ENCODE measurements at regions not wholly inside any gene's neighbourhood (a gene's known extent, or its start where the extent isn't known, plus 50 kb on each side); places are given as distances from the start of the nearest gene placed in this dataset.

DNA sequence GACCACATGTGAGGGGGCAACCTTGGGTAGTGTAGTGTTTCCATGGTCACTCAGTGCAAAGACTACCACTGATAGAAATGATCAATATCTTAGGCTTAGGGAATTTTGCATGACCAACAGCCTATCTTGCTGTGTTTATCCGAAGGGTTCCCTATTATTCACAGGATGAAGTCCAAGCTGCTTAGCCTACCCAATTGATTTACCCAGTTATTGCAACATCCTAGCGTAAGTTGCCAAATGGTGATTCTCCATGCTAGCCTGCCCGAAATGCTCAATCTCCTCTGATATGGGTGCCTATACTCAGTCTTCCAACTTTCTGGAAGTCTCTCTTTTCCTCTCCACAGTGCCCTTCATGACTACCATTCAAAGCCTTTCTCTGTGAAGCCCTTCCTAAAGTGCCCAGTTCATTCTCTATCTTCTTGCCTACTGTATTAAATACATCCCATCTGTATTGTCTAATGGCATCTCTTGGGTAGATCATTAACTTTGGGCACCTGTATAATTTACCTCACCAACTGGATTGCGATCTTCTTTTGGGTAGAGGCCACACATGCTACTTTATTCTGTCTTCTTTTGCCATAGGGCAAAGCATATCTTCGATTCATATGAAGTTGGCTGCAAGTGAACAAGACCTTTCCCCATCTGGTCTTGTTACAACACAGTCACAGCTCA is 240.5 kb downstream of the CLIC5 start:
- TF ChIP-seq EZH2 (IDR thresholded peaks at IDR 0.05; ENCODE audit: low read length): no peak
- TF ChIP-seq, protein P1, sequence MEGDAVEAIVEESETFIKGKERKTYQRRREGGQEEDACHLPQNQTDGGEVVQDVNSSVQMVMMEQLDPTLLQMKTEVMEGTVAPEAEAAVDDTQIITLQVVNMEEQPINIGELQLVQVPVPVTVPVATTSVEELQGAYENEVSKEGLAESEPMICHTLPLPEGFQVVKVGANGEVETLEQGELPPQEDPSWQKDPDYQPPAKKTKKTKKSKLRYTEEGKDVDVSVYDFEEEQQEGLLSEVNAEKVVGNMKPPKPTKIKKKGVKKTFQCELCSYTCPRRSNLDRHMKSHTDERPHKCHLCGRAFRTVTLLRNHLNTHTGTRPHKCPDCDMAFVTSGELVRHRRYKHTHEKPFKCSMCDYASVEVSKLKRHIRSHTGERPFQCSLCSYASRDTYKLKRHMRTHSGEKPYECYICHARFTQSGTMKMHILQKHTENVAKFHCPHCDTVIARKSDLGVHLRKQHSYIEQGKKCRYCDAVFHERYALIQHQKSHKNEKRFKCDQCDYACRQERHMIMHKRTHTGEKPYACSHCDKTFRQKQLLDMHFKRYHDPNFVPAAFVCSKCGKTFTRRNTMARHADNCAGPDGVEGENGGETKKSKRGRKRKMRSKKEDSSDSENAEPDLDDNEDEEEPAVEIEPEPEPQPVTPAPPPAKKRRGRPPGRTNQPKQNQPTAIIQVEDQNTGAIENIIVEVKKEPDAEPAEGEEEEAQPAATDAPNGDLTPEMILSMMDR (optimal IDR thresholded peaks at IDR 0.05 in 1 of 3, IDR thresholded peaks at IDR 0.05 in 1 of 3, conservative IDR thresholded peaks at IDR 0.05 in 1 of 3; ENCODE audit: extremely low read depth in 1 of 3, insufficient read depth in 2 of 3, low read length in 3 of 3): no peak
- H3K4me3 ChIP-seq (ENCODE audit: control insufficient read depth in 2 of 3, extremely low read depth in 1 of 3, insufficient read depth in 2 of 3, low read depth in 1 of 3, low read length in 3 of 3): no peak overlapping the region
- H2AFZ ChIP-seq (ENCODE audit: control insufficient read depth, low read length): no peak overlapping the region
- H3K79me2 ChIP-seq (ENCODE audit: control insufficient read depth, insufficient read depth, low read length): no peaks in the 10 kb centered on the region
- no peak overlapping the region for H3K4me2 ChIP-seq (ENCODE audit: control insufficient read depth, extremely low read depth, insufficient read depth, low read depth, low read length)
- dilution Hi-C loops (cut with MboI; ENCODE audit: extremely low pct_ligation_motif_present, low sequenced_read_pairs): no loop called here
- H3K36me3 ChIP-seq (ENCODE audit: control insufficient read depth in 2 of 2, extremely low read depth in 1 of 2, insufficient read depth in 2 of 2, low read length in 2 of 2): no peaks in the 10 kb centered on the region
- DNase-seq (ENCODE audit: low read depth, low spot score) (no peak), FAIRE-seq (no peak)
- H3K4me1 ChIP-seq (ENCODE audit: control insufficient read depth, extremely low read depth, insufficient read depth, low read length): no peaks in the 10 kb centered on the region
- no peaks in the 10 kb centered on the region for H4K20me1 ChIP-seq (ENCODE audit: control insufficient read depth, extremely low read depth, insufficient read depth, low read length)
- no peak overlapping the region for H3K27ac ChIP-seq (ENCODE audit: control insufficient read depth, insufficient read depth, low read length)
- no peaks in the 10 kb centered on the region for H3K9me3 ChIP-seq (ENCODE audit: control insufficient read depth, low read depth, low read length)
- no peaks in the 10 kb centered on the region for H3K27me3 ChIP-seq (ENCODE audit: control insufficient read depth, extremely low read depth, insufficient read depth, low read length)
- no peak overlapping the region for H3K9ac ChIP-seq (ENCODE audit: control insufficient read depth, extremely low read depth, insufficient read depth, low read length)
- no peaks in the 10 kb centered on the region for H3K9me1 ChIP-seq (ENCODE audit: control insufficient read depth, extremely low read depth, insufficient read depth, low read length)

DNA sequence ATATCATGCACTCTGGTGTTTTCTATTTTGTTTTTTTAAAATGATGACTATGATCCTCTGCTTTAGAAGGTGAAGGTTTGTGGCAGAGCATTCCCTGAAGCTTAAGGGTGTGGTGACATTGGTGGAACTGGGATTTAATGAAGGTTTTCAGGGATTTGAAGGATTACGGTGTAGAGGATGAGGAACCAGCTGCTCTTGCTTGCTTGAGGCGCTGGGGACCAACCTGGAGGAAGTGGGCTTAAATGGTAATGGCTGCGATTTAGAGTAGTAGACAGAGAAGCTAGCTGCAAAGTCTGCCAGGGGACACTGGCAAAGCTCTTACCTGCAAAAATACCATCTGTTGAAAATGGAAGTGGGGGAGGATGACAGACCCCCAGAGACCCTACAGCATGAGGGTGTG is 241.8 kb downstream of the CLIC5 start:
- Histone ChIP-seq H3K4me3 (ENCODE audit: control insufficient read depth in 2 of 3, extremely low read depth in 1 of 3, insufficient read depth in 2 of 3, low read depth in 1 of 3, low read length in 3 of 3) (no peak overlapping the region), H3K79me2 (ENCODE audit: control insufficient read depth, insufficient read depth, low read length) (no peaks in the 10 kb centered on the region), H3K27ac (ENCODE audit: control insufficient read depth, insufficient read depth, low read length) (no peak overlapping the region), H3K9me3 (ENCODE audit: control insufficient read depth, low read depth, low read length) (no peaks in the 10 kb centered on the region), H3K9me1 (ENCODE audit: control insufficient read depth, extremely low read depth, insufficient read depth, low read length) (no peaks in the 10 kb centered on the region), H3K27me3 (ENCODE audit: control insufficient read depth, extremely low read depth, insufficient read depth, low read length) (no peaks in the 10 kb centered on the region), H4K20me1 (ENCODE audit: control insufficient read depth, extremely low read depth, insufficient read depth, low read length) (no peaks in the 10 kb centered on the region), H3K4me1 (ENCODE audit: control insufficient read depth, extremely low read depth, insufficient read depth, low read length) (no peaks in the 10 kb centered on the region), H3K9ac (ENCODE audit: control insufficient read depth, extremely low read depth, insufficient read depth, low read length) (no peak overlapping the region), H2AFZ (ENCODE audit: control insufficient read depth, low read length) (no peak overlapping the region), H3K4me2 (ENCODE audit: control insufficient read depth, extremely low read depth, insufficient read depth, low read depth, low read length) (no peak overlapping the region), H3K36me3 (ENCODE audit: control insufficient read depth in 2 of 2, extremely low read depth in 1 of 2, insufficient read depth in 2 of 2, low read length in 2 of 2) (no peaks in the 10 kb centered on the region)
- TF ChIP-seq EZH2 (IDR thresholded peaks at IDR 0.05; ENCODE audit: low read length): no peak
- TF ChIP-seq, protein P1 (optimal IDR thresholded peaks at IDR 0.05 in 1 of 3, IDR thresholded peaks at IDR 0.05 in 1 of 3, conservative IDR thresholded peaks at IDR 0.05 in 1 of 3; ENCODE audit: extremely low read depth in 1 of 3, insufficient read depth in 2 of 3, low read length in 3 of 3): no peak
- FAIRE-seq (no peak), DNase-seq (ENCODE audit: low read depth, low spot score) (no peak)
- dilution Hi-C loops (cut with MboI; ENCODE audit: extremely low pct_ligation_motif_present, low sequenced_read_pairs): no loop called here
